ENCODE measurements at regions not wholly inside any gene's neighbourhood (a gene's known extent, or its start where the extent isn't known, plus 50 kb on each side); places are given as distances from the start of the nearest gene placed in this dataset.

DNA sequence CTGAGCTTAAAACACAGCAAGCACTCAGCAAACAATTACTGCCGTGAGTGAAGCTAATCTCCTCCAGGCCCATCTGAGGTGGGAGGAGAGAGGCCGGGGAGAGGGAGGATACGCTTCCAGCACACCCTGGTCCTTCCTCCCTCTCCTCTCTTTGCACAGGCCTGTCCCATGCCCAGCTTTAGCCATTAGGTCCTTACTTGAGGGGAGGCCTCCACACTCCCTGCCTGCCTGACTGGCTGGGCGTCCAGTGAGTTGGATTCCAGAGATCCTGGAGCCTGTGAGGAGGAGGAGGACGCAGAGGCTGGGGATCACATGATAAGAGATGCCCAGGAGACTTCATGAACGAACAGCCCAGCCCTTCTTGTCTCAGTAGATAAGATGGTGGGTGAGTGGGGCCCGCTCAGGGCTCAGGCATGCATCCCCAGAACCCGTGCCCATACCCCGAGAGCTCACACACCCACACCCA is 65.1 kb upstream of the NCOR2 start:
- Mint-ChIP-seq H3K27me3 (ENCODE audit: low read depth) (no peaks in the 10 kb centered on the region), H3K36me3 (ENCODE audit: insufficient read depth in 1 of 3, low read depth in 3 of 3) (no peaks in the 10 kb centered on the region), H3K9me3 (no peaks in the 10 kb centered on the region; a peak in 2 of 5 replicates), H3K4me1 (peaks cover 33 to 35% of the 10 kb centered on the region in 2 experiments), H3K4me3 (no peak overlapping the region; a peak in 1 of 5 replicates), H3K27ac (peak overlapping the region in 2 of 3 experiments; percentile 64 to 70; a peak in 1 of 7 replicates)
- no peak overlapping the region for H2AK5ac ChIP-seq (ENCODE audit: insufficient read length, low read length)
- H3K4me1 ChIP-seq (ENCODE audit: insufficient read depth, low read length), result peaks cover 2% of the 10 kb centered on the region; the same call in 1 of the 2 replicates
- H3K9me3 ChIP-seq (ENCODE audit: control insufficient read depth, low read depth, low read length), result no peaks in the 10 kb centered on the region
- no peaks in the 10 kb centered on the region for H3K79me1 ChIP-seq (ENCODE audit: insufficient read depth, low read depth, low read length, poor library complexity, severe bottlenecking)
- no peak overlapping the region for H3T11ph ChIP-seq (ENCODE audit: low read length)
- DNase-seq, result no peak
- H3K23me2 ChIP-seq (ENCODE audit: insufficient read length, low read depth, low read length, poor library complexity, severe bottlenecking), result no peaks in the 10 kb centered on the region
- no peaks in the 10 kb centered on the region for H3K27me3 ChIP-seq (ENCODE audit: insufficient read depth, low read length)
- H3K4ac ChIP-seq (ENCODE audit: low read depth, low read length), result no peak overlapping the region; the same call in 1 of the 2 replicates
- H3K23ac ChIP-seq (ENCODE audit: insufficient read length, low read depth, low read length), result no peak overlapping the region
- H4K20me1 ChIP-seq (ENCODE audit: control insufficient read depth, insufficient read depth, insufficient read length), result no peaks in the 10 kb centered on the region
- no peak overlapping the region for H3K27ac ChIP-seq (ENCODE audit: insufficient read length, low read depth, low read length)
- no peak overlapping the region for H3K56ac ChIP-seq (ENCODE audit: insufficient read length, low read depth, low read length)
- no peak for TF ChIP-seq CTCF (conservative IDR thresholded peaks at IDR 0.05)
- no peak overlapping the region for H2BK20ac ChIP-seq (ENCODE audit: low read depth, low read length, poor library complexity, severe bottlenecking)
- no peak overlapping the region for H3K9ac ChIP-seq (ENCODE audit: extremely low read depth, insufficient read length, low read length)
- H3K18ac ChIP-seq (ENCODE audit: insufficient read length, low read depth, low read length), result no peak overlapping the region
- no peak overlapping the region for H4K8ac ChIP-seq (replicated peaks; ENCODE audit: insufficient read length, low read depth, low read length)
- H4K91ac ChIP-seq (ENCODE audit: insufficient read length, low read depth, low read length), result no peak overlapping the region
- no peak overlapping the region for H2BK5ac ChIP-seq (ENCODE audit: insufficient read length, low read length)
- H2BK120ac ChIP-seq (ENCODE audit: low read depth, low read length, poor library complexity, severe bottlenecking), result no peak overlapping the region
- H3K79me2 ChIP-seq (ENCODE audit: insufficient read depth, low read length), result no peaks in the 10 kb centered on the region
- peak overlapping the region; percentile 16; the same call in 1 of the 2 replicates for H3K14ac ChIP-seq (ENCODE audit: insufficient read depth, low read length)
- no peak overlapping the region for H2BK15ac ChIP-seq (ENCODE audit: low read depth, low read length)
- no peak overlapping the region for H2BK12ac ChIP-seq (ENCODE audit: insufficient read length, low read depth, low read length)
- WGBS (ENCODE audit: extremely low coverage, insufficient read length, low lambda C conversion rate), result no CpG with 5 or more reads among the region's 9 CpGs
- H3K4me2 ChIP-seq (ENCODE audit: insufficient read depth, insufficient read length, low read length), result no peak overlapping the region
- H4K5ac ChIP-seq (ENCODE audit: insufficient read length, low read depth, low read length), result no peak overlapping the region
- no peak overlapping the region for H2AFZ ChIP-seq (ENCODE audit: low read length)

Data from H9 (cell line).